CD14-positive monocyte (primary cell): ENCODE measurements at regions not wholly inside any gene's neighbourhood (a gene's known extent, or its start where the extent isn't known, plus 50 kb on each side); places are given as distances from the start of the nearest gene placed in this dataset.

Source experiments
- DNase-seq, 3 donors: peaks; one replicate each; pipeline ENCODE4 v3.0.0-alpha.2; 2011 to 2022
- H2AFZ ChIP-seq: 2 replicates; pipeline ENCODE4 v1.6.0; 2012; ENCODE audit warnings: mild to moderate bottlenecking, low read depth, low read length, inconsistent platforms; ENCODE audit not compliant: insufficient read depth, poor library complexity, severe bottlenecking
- H3K27ac ChIP-seq, 2 donors: 1 replicate in 1 of 2; 2 replicates in 1 of 2; pipeline ENCODE4 v1.5.1; 2012 to 2013; ENCODE audit warnings: low read length in 2 of 2, control low read depth in 1 of 2, inconsistent platforms in 1 of 2, low read depth in 1 of 2, mild to moderate bottlenecking in 1 of 2
- H3K27me3 ChIP-seq, 2 donors: one replicate each; pipeline versions ENCODE4 v1.6.0 to v1.6.1; 2011 to 2013; ENCODE audit warnings: low read length in 2 of 2; ENCODE audit not compliant: control insufficient read depth in 2 of 2, insufficient read depth in 2 of 2
- H3K36me3 ChIP-seq, 2 donors: replicated peaks in 1 of 2; 1 replicate in 1 of 2; 2 replicates in 1 of 2; pipeline versions ENCODE4 v1.5.1 to v1.6.1; 2012 to 2013; ENCODE audit warnings: low read length in 2 of 2, control low read depth in 1 of 2, inconsistent platforms in 1 of 2, mild to moderate bottlenecking in 1 of 2; ENCODE audit not compliant: insufficient read depth in 2 of 2, control insufficient read depth in 1 of 2
- H3K4me1 ChIP-seq, 2 donors: 1 replicate in 1 of 2; 2 replicates in 1 of 2; pipeline versions ENCODE4 v1.5.1 to v1.6.1; 2012 to 2013; ENCODE audit warnings: low read length in 2 of 2, control low read depth in 1 of 2, inconsistent platforms in 1 of 2, mild to moderate bottlenecking in 1 of 2, moderate library complexity in 1 of 2; ENCODE audit not compliant: insufficient read depth in 2 of 2, control insufficient read depth in 1 of 2
- H3K4me2 ChIP-seq: replicated peaks from 2 replicates; pipeline ENCODE3; 2012; ENCODE audit warnings: low read length, moderate library complexity, mild to moderate bottlenecking; ENCODE audit not compliant: poor library complexity, severe bottlenecking; ENCODE audit errors: extremely low read depth
- H3K4me3 ChIP-seq, 3 experiments: fragments of 200-600 bp in 1 of 3; sonication (generic) in 1 of 3; replicated peaks in 1 of 3; 1 replicate in 2 of 3; 2 replicates in 1 of 3; pipeline ENCODE4 v1.5.1; 2011 to 2013; ENCODE audit warnings: low read length in 3 of 3, mild to moderate bottlenecking in 3 of 3, control low read depth in 2 of 3, low read depth in 2 of 3, inconsistent platforms in 1 of 3, moderate library complexity in 1 of 3
- H3K79me2 ChIP-seq: 2 replicates; pipeline ENCODE4 v1.6.0; 2012; ENCODE audit warnings: mild to moderate bottlenecking, control low read depth, inconsistent platforms, low read length, moderate library complexity; ENCODE audit not compliant: insufficient read depth
- H3K9ac ChIP-seq: 2 replicates; pipeline ENCODE4 v1.6.0; 2017; ENCODE audit warnings: low read length, mild to moderate bottlenecking; ENCODE audit not compliant: insufficient read depth, poor library complexity, severe bottlenecking
- H3K9me3 ChIP-seq, 2 donors: replicated peaks in 1 of 2; 1 replicate in 1 of 2; 2 replicates in 1 of 2; pipeline versions ENCODE4 v1.5.1 to v1.6.1; 2012 to 2013; ENCODE audit warnings: low read length in 2 of 2, control low read depth in 1 of 2; ENCODE audit not compliant: control insufficient read depth in 1 of 2, insufficient read depth in 1 of 2
- H4K20me1 ChIP-seq: 2 replicates; pipeline ENCODE4 v1.6.0; 2012; ENCODE audit warnings: mild to moderate bottlenecking, low read length, control low read depth, moderate library complexity; ENCODE audit not compliant: insufficient read depth
- H3K27ac Mint-ChIP-seq, 7 donors: one replicate each; pipeline ENCODE4 v1.8.0; 2020; ENCODE audit warnings: mild to moderate bottlenecking in 7 of 7, mixed read lengths in 7 of 7, moderate library complexity in 6 of 7, inconsistent platforms in 2 of 7
- H3K27me3 Mint-ChIP-seq, 3 donors: one replicate each; pipeline ENCODE4 v1.8.0; 2021 to 2022; ENCODE audit warnings: low read depth in 3 of 3, mild to moderate bottlenecking in 3 of 3, mixed read lengths in 3 of 3, moderate library complexity in 3 of 3, inconsistent platforms in 1 of 3
- H3K36me3 Mint-ChIP-seq, 2 donors: one replicate each; pipeline ENCODE4 v1.8.0; 2020; ENCODE audit warnings: mixed read lengths in 2 of 2, inconsistent platforms in 1 of 2, mild to moderate bottlenecking in 1 of 2
- H3K4me1 Mint-ChIP-seq: one replicate; pipeline ENCODE4 v1.8.0; 2020; ENCODE audit warnings: mild to moderate bottlenecking, mixed read lengths
- H3K4me3 Mint-ChIP-seq, 2 donors: one replicate each; pipeline ENCODE4 v1.8.0; 2020; ENCODE audit warnings: mild to moderate bottlenecking in 2 of 2, mixed read lengths in 2 of 2, moderate library complexity in 1 of 2
- H3K9me3 Mint-ChIP-seq, 7 donors: one replicate each; pipeline ENCODE4 v1.8.0; 2020 to 2022; ENCODE audit warnings: mixed read lengths in 7 of 7, mild to moderate bottlenecking in 6 of 7, moderate library complexity in 6 of 7, inconsistent platforms in 2 of 7
- CTCF ChIP-seq: fragments of 200-600 bp; IDR thresholded peaks from one replicate; pipeline ENCODE4 v1.8.0; 2022; ENCODE audit warnings: antibody characterized with exemption, mild to moderate bottlenecking
- WGBS: methylation state at CpG from one replicate; pipeline ENCODE4 v1.1.5; 2013; ENCODE audit warnings: missing lambda C conversion rate; ENCODE audit not compliant: insufficient coverage; 5-methylcytosine and 5-hydroxymethylcytosine counted together
- intact Hi-C, 2 donors: fragments of 100-400 bp; cut with micrococcal nuclease; formaldehyde crosslinking; loops; one replicate each; pipeline versions ENCODE4 v1.15.0 to v1.15.1; 2023

GRCh38 chr21:14755086-14755485, 209.0 kb upstream of the SAMSN1 start:
- Histone ChIP-seq H2AFZ (no peak overlapping the region), H3K9ac (no peak overlapping the region), H3K4me1 (peaks cover 0 to 6% of the 10 kb centered on the region in 2 donors), H4K20me1 (no peaks in the 10 kb centered on the region), H3K79me2 (no peaks in the 10 kb centered on the region), H3K27me3 (no peaks in the 10 kb centered on the region), H3K4me2 (no peak overlapping the region), H3K9me3 (no peaks in the 10 kb centered on the region), H3K36me3 (no peaks in the 10 kb centered on the region), H3K4me3 (no peak overlapping the region), H3K27ac (no peak overlapping the region)
- DNase-seq, result no peak
- Mint-ChIP-seq H3K9me3 (peaks cover 0 to 4% (median 1%) of the 10 kb centered on the region in 7 donors), H3K4me3 (no peak overlapping the region), H3K36me3 (peaks cover 2 to 5% of the 10 kb centered on the region in 2 donors), H3K27me3 (peaks cover 0 to 1% (median 0%) of the 10 kb centered on the region in 3 donors), H3K4me1 (peaks cover 10% of the 10 kb centered on the region), H3K27ac (no peak overlapping the region)
- TF ChIP-seq CTCF, result no peak
- intact Hi-C loops, result no loop called here
- no CpG with 5 or more reads among the region's 1 CpG for WGBS

GRCh38 chr21:14754682-14755081, 208.6 kb upstream of the SAMSN1 start:
- Histone ChIP-seq H3K79me2 (no peaks in the 10 kb centered on the region), H3K9ac (no peak overlapping the region), H3K4me3 (no peak overlapping the region), H3K36me3 (no peaks in the 10 kb centered on the region), H3K4me2 (no peak overlapping the region), H4K20me1 (no peaks in the 10 kb centered on the region), H3K27me3 (no peaks in the 10 kb centered on the region), H3K4me1 (peaks cover 0 to 6% of the 10 kb centered on the region in 2 donors), H3K9me3 (no peaks in the 10 kb centered on the region), H2AFZ (no peak overlapping the region), H3K27ac (no peak overlapping the region)
- Mint-ChIP-seq H3K4me3 (no peak overlapping the region), H3K27ac (no peak overlapping the region), H3K9me3 (peaks cover 0 to 4% (median 1%) of the 10 kb centered on the region in 7 donors), H3K36me3 (peaks cover 2 to 5% of the 10 kb centered on the region in 2 donors), H3K27me3 (peaks cover 0 to 1% (median 0%) of the 10 kb centered on the region in 3 donors), H3K4me1 (peaks cover 10% of the 10 kb centered on the region)
- WGBS, result no CpG with 5 or more reads among the region's 2 CpGs
- no peak for DNase-seq
- intact Hi-C loops, result no loop called here
- TF ChIP-seq CTCF, result no peak
